ENCODE measurements at regions not wholly inside any gene's neighbourhood (a gene's known extent, or its start where the extent isn't known, plus 50 kb on each side); places are given as distances from the start of the nearest gene placed in this dataset.
"Not testable (repeated sequence)": the region's sequence is repeated elsewhere in the genome, so short reads cannot be mapped to it uniquely, and the experiment has no call there.

DNA sequence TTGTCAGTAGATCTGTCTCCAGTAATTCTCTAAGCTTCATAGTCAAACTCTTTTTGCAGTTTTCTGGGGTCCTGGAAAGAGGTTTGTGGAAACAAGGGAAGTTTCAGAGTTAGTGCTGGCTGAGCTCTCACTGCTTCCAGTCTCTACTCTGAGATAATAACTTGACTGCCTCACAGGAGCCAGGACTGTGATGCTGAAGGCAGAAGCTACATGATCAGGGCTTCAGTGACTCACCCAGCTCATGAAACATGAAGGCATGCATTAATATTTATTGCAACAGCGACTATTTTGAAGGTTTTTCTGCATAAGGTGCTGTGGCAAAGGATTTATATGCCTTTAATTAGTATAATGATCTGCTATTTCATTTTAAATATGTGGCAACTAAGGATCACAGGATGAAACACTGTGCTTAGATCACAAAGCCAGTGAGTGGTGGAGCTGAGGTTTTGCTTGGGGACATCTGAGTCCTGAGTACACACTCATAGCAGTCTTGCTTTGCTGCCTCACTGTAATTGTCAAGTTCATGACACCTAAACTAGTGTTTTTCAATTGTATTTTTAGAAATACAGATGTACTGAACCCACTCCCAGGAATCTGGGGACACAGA is 448.4 kb upstream of the GCFC2 start:
- DNase-seq = no peak

DNA sequence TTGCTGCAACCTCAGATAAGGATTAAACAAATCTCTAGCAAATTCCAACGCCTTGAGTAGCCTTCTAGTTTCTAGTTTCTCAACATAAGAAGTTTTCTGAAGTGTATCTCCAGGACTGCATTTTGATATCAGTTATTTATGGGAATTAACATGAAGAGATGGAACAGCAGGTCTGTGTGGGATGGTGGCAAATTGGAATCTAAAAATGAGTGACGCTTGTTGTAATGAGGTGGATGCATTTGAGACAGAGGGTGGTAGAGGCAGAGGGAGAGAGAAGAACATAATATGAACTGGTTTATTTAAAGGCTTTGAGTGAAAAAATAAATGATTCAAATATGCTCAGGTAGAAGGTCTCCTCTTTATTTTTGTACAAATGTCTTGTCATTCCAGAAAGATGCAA is 446.8 kb upstream of the GCFC2 start:
- no peak for DNase-seq

DNA sequence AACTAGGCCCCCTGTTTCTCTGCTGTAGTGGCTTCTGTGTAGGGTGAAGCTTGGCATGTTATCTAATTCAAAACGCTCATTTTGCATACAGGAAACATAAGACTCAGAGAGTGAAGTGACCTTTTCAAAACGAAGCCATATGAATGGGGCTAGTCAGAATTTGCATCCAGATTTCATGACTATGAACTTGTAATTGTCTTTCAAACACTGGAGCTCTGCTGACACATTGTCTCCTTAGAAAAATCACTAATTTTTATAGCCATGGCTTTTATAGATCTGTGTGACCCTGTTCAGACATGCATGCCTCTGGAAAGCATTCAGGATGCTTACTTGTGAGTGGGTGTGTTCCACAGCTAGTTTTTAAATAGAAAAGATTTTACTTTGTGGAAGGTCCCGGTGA is 444.3 kb upstream of the GCFC2 start:
- DNase-seq = no peak

DNA sequence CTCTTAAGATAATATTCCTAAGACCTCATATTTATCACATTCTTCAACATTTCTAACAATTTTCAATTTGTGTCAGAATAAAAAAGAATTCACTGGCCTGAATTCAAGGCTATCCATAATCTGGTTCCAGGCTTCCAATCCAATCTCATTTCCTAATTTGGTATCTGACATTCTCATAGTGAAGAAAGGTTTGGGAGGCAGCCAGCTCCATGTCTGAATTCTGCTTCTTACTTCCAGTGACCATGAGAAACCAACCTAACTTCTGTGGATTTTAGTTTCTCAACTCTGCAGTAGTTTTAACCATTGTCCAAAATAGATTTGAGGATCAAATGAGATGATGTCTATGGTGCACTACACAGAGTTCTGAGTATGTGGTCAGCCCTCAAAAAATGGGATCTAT is 439.1 kb upstream of the GCFC2 start:
- DNase-seq = no peak

DNA sequence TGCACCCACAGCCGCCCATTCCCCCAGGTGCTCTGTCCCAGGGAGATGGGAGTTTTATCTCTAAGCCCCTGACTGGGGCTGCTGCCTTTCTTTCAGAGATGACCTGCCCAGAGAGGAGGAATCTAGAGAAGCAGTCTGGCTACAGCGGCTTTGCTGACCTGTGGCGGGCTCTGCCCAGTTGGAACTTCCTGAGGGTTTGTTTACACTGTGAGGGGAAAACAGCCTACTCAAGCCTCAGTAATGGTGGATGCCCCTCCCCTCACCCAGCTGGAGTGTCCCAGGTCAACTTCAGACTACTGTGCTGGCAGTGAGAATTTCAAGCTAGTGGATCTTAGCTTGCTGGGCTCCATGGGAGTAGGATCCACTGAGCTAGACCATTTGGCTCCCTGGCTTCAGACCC is 428.6 kb upstream of the GCFC2 start:
- DNase-seq = not testable (repeated sequence)

DNA sequence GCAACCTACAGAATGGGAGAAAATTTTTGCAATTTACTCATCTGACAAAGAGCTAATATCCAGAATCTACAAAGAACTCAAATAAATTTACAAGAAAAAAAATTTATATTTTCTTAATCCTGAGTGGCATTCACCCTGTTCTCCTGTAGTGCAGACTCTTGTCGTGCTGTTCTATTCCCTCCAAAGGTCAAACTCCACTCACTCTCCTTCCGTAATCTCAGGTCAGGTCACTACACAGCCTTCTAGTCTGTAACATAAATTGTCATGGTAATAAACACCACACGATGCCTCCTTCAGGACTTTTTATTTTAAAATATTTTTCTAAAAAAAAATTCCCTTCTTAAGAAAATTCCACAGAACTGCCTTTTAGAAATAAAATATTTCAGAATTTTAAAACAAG is 417.9 kb upstream of the GCFC2 start:
- no peak for DNase-seq

DNA sequence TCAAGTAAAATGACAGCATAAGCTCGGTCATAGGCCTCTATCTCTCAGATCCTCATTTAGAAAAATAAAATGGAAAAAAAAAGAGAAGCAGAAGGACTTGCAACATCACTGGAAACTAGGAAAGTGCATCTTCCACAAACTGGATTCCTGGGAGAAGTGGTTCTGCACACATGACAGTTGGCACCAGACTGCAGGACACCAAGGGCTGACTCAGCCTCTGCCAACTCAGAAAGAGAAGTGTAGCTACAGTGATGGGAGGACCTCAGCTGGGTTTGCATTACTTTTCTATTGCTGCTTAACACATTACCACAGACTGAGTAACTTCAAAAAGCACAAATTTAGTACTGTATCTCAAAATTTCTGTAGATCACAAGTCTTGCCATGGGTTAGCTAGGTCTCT is 409.5 kb upstream of the GCFC2 start:
- no peak for DNase-seq

DNA sequence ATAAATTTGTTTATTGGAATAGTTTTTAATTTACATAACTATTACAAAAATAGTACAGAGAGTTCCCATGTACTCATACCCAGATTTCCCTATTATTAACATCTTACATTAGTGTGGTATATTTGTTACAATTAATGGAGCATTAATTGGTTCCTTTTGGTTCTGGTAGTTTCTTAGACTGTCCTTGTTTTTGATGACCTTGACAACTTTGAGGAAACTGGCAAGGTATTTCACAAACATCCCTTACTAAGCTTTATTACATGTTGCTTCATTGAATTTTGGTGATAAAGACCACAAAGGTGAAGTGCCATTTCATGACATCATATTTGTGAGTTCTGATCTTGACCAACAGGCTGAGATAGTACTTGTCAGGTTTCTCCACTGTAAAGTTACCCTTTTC is 379.0 kb upstream of the GCFC2 start:
- DNase-seq = no peak

DNA sequence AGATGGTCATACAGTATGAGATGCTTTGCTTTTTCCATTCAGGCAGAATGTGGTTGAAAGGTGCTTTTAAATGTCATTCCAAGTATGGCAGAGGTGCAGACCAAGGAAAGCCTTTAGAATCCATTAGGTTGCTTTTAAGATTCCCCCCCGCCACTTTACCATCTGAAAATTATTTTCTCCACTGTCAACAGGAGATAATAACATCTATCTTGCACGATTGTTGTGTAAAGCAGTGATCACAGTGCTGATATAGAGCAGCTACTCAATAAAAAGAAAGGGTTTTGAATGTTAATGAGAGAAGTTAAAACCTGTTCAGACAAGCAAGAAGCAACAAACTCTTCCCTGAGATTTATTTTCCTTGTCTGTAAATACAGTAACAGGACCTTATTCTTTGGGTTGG is 372.5 kb upstream of the GCFC2 start:
- DNase-seq = no peak

DNA sequence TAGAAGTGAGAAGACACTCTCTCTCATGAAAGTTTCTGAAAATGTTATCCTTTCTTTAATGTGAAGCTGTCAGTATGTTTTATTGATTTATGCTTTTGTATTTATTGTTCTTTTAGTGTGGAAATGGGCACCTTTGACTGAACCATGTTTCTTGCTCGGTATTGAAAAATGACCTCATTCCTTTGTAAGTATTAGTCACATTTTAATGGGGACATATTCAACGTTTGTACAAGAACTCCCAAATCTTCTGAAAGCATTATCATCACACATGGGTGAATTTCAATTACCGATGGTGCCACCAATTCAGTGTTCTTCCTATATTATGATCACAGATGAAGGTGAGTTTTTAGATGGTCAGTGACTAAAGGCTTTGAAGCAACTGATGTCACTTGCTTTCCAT is 371.8 kb upstream of the GCFC2 start:
- DNase-seq = no peak

DNA sequence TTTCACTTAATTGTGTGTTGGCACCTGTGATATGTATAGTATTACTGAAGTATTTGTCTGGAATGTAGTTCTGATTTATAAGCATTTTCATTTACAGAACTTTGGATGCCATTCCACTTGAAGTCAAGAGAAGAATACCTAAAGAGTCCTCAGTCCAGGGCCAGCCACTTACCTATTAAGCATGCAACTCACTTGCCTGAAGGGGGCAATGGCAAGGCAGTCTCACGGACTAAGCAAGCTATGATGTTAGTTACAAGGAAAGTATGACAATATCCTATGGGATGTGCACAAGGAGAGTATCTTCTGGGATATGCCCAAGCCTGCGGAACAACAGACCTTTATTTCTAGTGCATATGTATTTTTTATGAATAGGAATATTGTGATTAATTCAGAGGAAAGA is 369.4 kb upstream of the GCFC2 start:
- DNase-seq = no peak

DNA sequence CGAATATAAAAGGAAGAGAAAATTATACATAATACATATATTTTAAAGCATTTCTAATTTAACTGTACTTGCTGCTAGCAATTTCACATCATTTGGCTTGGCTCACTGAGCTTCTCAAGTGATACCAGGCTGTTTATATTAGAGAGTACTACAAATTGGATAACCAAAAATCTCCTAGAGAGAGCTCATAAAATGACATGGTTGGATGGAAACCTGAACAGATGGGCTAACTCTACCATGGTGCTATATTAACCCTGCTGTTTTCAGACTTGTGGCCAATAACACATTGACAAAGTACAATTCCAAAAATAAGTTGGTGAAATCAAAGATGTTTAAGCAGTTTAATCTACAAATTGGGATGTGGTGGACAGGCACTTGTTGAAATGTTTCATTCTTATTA is 364.4 kb upstream of the GCFC2 start:
- no peak for DNase-seq

DNA sequence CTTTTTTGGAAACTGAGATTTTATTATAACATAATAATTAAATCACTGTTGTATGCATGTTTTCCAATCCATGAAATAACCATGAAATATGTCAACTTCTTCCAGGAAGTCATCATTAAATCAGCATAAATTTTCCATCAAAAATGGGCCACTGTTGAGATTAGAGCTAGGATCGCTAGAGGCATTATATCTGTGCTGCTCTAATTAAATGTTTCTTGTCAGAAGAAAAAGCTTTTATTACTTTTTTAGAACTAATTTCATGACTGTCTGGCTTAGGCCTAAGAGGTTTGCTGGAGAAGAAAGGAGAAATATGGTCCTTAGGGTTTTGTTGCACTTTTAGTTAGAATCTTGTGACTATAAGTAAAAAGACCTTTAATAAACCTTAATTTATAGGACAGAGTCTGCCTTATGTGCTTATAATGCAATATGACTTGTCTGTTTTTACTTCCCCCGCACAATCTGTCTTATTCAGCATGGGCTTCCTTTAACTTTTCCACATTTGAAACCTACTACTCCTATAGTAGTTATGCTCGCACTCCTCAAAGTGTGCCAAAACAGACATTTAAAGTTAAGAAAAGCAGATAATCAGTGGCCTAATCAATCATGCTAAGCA is 363.4 kb upstream of the GCFC2 start:
- DNase-seq = no peak

DNA sequence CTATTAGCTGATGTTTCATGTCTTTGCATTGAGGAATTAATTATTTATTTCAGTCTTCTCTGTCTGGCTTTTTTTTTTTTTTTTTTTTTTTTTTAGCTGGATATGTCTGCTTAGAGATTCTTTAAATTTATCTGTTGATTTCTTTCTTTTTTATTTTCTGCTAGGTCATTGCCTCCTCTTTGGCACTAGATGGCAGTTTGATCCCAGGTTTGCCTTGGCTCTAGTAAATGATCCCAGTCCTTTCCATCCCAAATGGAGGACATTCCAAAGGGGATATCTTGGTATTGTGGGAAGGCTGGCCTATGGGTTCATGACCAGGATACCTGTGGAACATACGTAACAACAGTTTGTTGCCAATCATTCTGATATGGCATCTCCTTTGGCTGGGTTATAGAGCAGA is 339.5 kb upstream of the GCFC2 start:
- no peak for DNase-seq

DNA sequence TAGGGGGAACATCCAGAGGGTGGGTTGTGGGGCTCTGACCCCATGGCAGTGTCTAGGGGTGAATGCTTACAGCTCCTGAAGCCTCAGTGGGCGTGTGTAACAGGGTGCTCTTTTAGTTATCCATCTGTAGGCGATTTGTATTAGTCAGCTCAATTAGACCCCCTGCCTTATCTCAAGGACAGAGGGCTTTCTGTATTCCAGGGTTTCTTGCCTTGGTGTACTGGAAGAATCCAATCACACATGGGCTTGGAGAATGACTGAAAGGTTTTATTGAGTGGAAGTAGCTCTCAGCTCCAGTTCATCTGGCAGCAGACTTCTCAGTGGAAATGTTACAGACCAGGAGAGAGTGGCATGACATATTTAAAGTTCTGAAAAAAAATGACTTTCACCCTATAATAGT is 334.0 kb upstream of the GCFC2 start:
- DNase-seq = no peak

DNA sequence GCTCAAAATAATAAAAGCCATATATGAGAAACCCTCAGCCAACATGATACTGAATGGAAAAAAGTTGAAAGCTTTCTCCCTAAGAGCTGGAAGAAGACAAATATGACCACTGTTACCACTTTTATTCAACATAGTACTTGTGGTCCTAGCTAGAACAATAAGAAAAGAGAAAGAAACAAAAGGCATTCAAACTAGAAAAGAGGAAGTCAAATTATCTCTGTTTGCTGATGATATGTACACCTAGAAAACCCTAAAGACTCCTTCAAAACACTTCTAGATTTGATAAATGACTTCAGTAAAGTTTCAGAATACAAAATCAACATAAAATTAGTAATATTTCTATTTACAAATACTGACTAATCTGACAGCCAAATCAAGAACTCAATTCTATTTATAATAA is 328.8 kb upstream of the GCFC2 start:
- DNase-seq = no peak

DNA sequence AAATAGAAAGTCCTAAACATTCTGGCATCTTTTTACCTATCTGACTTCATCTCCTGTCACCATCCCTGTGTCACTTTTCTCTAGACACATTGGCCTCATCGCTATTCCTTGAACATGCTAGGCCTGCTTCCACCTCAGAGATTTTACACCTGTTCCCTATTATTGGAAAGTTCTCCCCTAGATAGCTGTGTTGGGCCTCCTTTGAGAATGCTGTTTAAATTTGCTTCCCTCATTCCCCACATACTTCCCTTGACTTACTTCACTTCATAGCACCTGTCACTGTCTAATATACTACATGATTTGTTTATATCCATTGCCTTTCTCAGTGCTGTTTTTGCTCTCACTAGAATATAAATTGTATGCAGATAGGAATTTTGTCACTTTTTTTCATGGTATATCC is 317.0 kb upstream of the GCFC2 start:
- no peak for DNase-seq

DNA sequence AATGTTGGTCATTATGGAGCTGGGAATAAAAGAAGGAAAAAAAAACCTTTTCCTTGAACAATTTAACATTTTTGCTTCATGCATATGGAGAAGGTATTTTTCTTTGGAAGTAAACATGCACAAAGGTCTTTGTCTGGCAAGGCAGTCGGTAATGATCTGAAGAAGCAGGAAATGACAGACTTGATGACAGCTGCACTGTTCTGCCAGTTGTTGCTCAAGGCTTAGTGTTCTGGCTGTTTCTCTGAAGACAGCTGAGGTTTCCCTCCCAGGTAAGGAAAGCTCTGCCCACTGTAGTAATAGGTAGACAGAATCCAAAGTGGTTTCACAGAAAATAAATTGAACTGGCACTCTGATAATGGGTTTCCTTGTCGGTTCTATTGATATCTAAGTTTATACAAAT is 308.4 kb upstream of the GCFC2 start:
- DNase-seq = no peak

DNA sequence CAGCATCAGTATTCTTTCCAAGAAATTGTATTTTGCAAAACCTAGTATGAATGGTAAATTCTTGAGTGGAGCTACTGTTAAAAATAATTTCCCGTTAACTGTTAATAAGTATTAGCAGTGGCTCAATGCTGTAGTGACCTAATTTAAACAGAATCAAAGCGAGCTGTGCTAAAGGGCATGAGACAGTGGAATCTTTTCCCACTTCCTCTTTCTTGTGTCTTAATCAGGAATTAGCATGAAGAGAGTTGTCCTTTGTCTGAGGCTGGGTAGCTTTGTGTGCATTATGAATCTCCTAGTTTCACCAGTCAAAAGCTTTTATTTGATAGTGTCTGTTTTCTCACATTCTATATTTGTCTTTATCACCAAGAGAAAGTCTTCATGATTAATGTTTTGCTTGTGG is 298.8 kb upstream of the GCFC2 start:
- DNase-seq = no peak

DNA sequence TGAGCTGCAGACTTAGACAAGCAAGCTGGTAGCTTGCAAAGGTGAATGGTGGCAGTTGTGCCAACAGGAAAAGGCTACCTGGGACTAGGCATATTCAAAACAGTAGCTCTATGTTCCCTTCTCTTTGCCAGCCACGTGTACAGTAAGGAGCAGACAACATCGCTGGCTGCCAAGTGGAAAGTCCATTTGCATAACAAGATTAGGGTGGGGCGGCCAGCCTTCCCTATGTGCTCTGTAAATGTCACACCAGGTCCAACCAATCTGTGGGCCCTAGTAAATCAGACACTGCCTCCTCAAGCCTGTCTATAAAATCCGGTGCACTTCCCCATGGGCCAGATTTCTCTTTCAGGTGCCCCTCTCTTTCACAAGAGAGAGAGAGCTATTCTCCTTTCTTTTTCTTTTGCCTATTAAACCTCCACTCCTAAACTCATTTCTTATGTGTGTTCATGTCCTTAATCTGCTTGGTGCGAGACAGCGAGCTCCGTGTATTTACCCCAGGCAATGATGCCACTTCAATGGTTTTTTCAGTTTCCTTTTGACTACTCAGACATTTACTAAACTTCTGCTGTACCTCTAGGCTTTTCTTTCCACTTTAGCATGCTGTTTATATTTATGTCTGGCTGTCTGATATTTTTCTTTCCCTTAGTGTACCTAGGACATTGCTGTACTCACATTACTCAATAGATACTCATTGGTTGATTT is 297.4 kb upstream of the GCFC2 start:
- no peak for DNase-seq

DNA sequence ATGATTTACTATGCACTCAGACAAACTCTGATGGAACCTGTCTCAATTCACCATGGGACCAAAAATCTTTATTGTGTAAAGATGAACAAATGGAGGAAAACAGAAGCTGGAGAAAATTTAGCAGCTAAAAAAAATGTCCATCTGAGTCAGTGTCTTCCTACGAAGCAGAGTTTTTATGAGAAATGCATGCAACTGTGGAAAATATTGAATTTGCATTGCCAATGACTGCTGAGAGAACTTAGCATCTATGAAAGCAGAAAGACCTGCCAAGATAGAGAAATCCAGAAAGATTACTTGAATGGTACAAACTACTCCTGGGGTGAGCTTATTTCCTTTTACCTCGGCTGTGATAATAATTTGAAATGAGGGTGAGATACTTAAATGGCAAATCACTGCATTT is 289.7 kb upstream of the GCFC2 start:
- no peak for DNase-seq

DNA sequence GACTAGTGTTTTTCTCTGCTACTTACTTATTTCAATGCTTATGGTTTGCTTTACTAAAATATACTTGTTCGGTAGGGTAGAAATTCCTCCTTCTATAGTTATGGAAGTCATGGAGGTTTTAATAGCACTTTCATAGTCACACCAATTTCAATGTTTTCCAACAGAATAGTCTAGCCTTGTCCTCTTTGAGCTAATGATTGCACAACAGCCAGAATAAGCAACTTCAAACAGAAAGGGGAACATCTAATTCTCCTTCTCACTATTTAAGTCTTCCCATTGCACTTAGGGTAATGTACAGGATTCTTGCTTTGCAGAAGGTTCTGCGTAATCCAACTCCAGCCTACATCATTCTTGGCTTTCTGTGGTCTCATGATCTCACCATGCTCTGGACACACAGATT is 287.7 kb upstream of the GCFC2 start:
- DNase-seq = no peak

DNA sequence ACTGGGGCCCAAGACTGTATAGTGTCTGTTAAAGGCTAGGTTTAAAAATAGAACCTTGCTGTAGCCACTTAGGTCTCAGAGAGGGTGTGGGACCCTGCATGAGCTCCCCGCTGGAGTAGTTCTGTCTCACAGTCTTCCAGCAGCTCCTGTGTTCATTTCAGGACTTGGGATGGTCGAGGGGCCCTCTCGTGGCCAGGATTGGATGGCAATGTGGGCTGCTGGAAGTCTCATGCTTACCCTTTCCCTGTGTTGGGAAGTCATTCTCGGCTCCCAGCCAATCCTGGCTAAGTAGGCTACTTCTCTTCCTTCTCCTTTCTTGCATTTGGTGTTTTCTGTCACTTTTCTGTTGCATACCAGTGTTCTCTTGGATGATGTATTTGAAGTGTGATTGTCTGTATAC is 284.0 kb upstream of the GCFC2 start:
- no peak for DNase-seq

DNA sequence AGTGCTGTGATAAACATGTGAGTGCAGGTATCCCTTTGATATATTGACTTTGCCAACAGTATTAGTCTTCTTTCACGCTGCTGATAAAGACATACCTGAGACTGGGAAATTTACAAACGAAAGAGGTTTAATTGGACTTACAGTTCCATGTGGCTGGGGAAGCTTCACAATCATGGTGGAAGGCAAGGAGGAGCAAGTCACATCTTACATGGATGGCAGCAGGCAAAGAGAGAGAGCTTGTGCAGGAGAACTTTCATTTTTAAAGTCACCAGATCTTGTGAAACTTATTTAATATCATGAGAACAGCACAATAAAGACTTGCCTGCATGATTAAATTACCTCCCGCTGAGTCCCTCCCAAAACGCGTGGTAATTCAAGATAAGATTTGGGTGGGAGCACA is 277.9 kb upstream of the GCFC2 start:
- not testable (repeated sequence) for DNase-seq

DNA sequence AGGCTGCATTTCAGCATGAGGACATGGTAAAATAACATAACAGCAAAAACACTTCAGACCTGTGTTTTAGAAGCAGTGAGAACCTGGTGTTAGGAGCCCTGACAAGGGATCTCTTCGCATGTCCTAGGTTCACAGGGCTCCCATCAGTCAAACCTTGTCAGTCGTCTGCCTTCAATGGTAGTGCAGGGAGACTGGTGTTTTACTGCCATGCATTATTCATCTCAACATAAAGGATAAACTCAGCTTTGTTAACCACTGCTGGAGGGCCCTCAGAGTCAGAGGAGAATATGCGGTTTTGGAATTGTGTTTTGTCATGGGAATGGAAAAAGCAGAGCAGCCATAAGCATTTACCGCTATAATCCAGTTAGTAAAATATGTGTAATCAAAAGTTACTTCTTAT is 275.9 kb upstream of the GCFC2 start:
- DNase-seq = no peak

Measured in CD4-positive, alpha-beta T cell treated with Interleukin-17A for 1 hour (primary cell).